ENCODE measurements at regions not wholly inside any gene's neighbourhood (a gene's known extent, or its start where the extent isn't known, plus 50 kb on each side); places are given as distances from the start of the nearest gene placed in this dataset.

- TF ChIP-seq, protein P1, sequence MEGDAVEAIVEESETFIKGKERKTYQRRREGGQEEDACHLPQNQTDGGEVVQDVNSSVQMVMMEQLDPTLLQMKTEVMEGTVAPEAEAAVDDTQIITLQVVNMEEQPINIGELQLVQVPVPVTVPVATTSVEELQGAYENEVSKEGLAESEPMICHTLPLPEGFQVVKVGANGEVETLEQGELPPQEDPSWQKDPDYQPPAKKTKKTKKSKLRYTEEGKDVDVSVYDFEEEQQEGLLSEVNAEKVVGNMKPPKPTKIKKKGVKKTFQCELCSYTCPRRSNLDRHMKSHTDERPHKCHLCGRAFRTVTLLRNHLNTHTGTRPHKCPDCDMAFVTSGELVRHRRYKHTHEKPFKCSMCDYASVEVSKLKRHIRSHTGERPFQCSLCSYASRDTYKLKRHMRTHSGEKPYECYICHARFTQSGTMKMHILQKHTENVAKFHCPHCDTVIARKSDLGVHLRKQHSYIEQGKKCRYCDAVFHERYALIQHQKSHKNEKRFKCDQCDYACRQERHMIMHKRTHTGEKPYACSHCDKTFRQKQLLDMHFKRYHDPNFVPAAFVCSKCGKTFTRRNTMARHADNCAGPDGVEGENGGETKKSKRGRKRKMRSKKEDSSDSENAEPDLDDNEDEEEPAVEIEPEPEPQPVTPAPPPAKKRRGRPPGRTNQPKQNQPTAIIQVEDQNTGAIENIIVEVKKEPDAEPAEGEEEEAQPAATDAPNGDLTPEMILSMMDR (conservative IDR thresholded peaks at IDR 0.05), result no peak
- TF ChIP-seq EZH2 (IDR thresholded peaks at IDR 0.05; ENCODE audit: low read depth), result no peak
Observed at GRCh38 chr2:72033636-72034035, 114.0 kb downstream of the CYP26B1 start.

Measured in PC-9 (cell line).